ENCODE measurements at regions not wholly inside any gene's neighbourhood (a gene's known extent, or its start where the extent isn't known, plus 50 kb on each side); places are given as distances from the start of the nearest gene placed in this dataset.
"Not testable (repeated sequence)": the region's sequence is repeated elsewhere in the genome, so short reads cannot be mapped to it uniquely, and the experiment has no call there.

GRCh38 chr11:16605894-16606783 lies 132.3 kb upstream of the C11orf58 start:
- peak; percentile 93 for DNase-seq

- peak; percentile 68 for DNase-seq
Observed at GRCh38 chr11:16605389-16605893, 133.0 kb upstream of the C11orf58 start.

GRCh38 chr11:16604794-16605388 lies 133.6 kb upstream of the C11orf58 start:
- peak; percentile 56 for DNase-seq

- peak; percentile 72 for DNase-seq
Observed at GRCh38 chr11:16603890-16604793, 134.3 kb upstream of the C11orf58 start.

- peak; percentile 30 for DNase-seq
Observed at GRCh38 chr11:16603245-16603644, 135.2 kb upstream of the C11orf58 start.

- no peak for DNase-seq
Observed at GRCh38 chr11:16598906-16599305, 139.5 kb upstream of the C11orf58 start.

- DNase-seq: no peak
Observed at GRCh38 chr11:16598032-16598431, 140.4 kb upstream of the C11orf58 start.

- DNase-seq: no peak
Observed at GRCh38 chr11:16596231-16596630, 142.2 kb upstream of the C11orf58 start.

GRCh38 chr11:16591157-16591556 lies 147.3 kb upstream of the C11orf58 start:
- no peak for DNase-seq

- peak; percentile 29 for DNase-seq
Observed at GRCh38 chr11:16587670-16588069, 150.8 kb upstream of the C11orf58 start.

GRCh38 chr11:16584569-16584968 lies 153.9 kb upstream of the C11orf58 start:
- no peak for DNase-seq

- DNase-seq: not testable (repeated sequence)
Observed at GRCh38 chr11:16581078-16581477, 157.4 kb upstream of the C11orf58 start.

- no peak for DNase-seq
Observed at GRCh38 chr11:16577490-16577889, 161.0 kb upstream of the C11orf58 start.

GRCh38 chr11:16574889-16575288 lies 163.6 kb upstream of the C11orf58 start:
- DNase-seq: not testable (repeated sequence)

- DNase-seq: no peak
Observed at GRCh38 chr11:16572945-16573344, 165.5 kb upstream of the C11orf58 start.

- DNase-seq: no peak
Observed at GRCh38 chr11:16561150-16561549, 177.3 kb upstream of the C11orf58 start.

GRCh38 chr11:16558494-16558893 lies 180.0 kb upstream of the C11orf58 start:
- no peak for DNase-seq

- DNase-seq: no peak
Observed at GRCh38 chr11:16555956-16556355, 182.5 kb upstream of the C11orf58 start.

- no peak for DNase-seq
Observed at GRCh38 chr11:16554361-16554760, 184.1 kb upstream of the C11orf58 start.

GRCh38 chr11:16547879-16548278 lies 190.6 kb upstream of the C11orf58 start:
- no peak for DNase-seq

- no peak for DNase-seq
Observed at GRCh38 chr11:16543642-16544041, 187.3 kb upstream of the SOX6 start.

GRCh38 chr11:16542353-16542752 lies 186.0 kb upstream of the SOX6 start:
- no peak for DNase-seq

GRCh38 chr11:16536513-16536912 lies 180.2 kb upstream of the SOX6 start:
- DNase-seq: no peak
